PC-9 (cell line): ENCODE measurements at regions not wholly inside any gene's neighbourhood (a gene's known extent, or its start where the extent isn't known, plus 50 kb on each side); places are given as distances from the start of the nearest gene placed in this dataset.

ENCODE experiments used
- EZH2 ChIP-seq: fragments of 200-600 bp; sonication (generic); IDR thresholded peaks from 2 replicates; pipeline ENCODE4 v1.8.0; 2017; ENCODE audit warnings: antibody characterized with exemption, low read depth
- TF ChIP-seq, protein P1 (sequence below): fragments of 200-600 bp; sonication (generic); conservative IDR thresholded peaks from 2 replicates; pipeline ENCODE4 v1.6.1; 2017; ENCODE audit warnings: mixed run types, antibody characterized with exemption, mild to moderate bottlenecking, moderate library complexity

DNA sequence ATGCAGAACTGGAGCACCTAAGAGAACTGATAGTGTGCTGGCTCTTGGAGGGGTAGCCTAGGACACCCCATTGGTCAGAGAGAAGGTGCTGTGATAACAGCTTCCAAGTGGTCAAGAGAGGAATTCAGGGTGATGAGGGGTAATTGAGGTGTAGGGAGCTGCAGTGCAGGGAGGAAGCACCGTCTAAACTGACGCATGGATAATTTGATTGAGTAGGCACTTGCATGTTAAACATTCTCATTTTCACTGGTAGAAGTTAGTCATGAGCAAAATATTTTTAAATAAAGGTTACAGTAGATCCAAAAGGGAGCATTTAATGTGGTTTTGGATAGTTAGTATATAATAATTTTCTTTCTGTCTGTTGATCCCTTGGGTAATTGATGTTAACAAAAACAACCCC is 155.1 kb upstream of the TCF4 start:
- no peak for TF ChIP-seq EZH2
- TF ChIP-seq, protein P1, sequence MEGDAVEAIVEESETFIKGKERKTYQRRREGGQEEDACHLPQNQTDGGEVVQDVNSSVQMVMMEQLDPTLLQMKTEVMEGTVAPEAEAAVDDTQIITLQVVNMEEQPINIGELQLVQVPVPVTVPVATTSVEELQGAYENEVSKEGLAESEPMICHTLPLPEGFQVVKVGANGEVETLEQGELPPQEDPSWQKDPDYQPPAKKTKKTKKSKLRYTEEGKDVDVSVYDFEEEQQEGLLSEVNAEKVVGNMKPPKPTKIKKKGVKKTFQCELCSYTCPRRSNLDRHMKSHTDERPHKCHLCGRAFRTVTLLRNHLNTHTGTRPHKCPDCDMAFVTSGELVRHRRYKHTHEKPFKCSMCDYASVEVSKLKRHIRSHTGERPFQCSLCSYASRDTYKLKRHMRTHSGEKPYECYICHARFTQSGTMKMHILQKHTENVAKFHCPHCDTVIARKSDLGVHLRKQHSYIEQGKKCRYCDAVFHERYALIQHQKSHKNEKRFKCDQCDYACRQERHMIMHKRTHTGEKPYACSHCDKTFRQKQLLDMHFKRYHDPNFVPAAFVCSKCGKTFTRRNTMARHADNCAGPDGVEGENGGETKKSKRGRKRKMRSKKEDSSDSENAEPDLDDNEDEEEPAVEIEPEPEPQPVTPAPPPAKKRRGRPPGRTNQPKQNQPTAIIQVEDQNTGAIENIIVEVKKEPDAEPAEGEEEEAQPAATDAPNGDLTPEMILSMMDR, result no peak
